ENCODE measurements at regions not wholly inside any gene's neighbourhood (a gene's known extent, or its start where the extent isn't known, plus 50 kb on each side); places are given as distances from the start of the nearest gene placed in this dataset.

DNA sequence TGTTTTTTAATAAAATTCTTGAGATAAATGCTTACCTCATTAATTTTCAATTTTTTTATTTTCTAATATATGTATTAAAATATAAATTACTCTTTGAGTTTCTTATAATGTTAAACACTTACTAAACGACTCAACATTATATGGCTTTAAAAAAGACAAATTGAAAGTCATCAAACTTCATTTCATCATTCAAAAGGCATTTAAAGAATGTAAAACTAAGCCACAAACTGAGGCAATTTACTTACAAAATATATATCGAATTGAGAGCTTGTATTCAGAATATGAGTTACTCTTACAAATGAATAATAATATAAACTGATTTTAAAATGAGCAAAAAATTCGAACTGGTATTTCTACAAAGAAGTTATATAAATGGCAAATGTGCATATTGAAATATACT lies 1262.2 kb upstream of the PIK3C3 start:
- no peaks in the 10 kb centered on the region for H3K27me3 ChIP-seq (ENCODE audit: insufficient read depth, low read length)
- TF ChIP-seq, protein P1, sequence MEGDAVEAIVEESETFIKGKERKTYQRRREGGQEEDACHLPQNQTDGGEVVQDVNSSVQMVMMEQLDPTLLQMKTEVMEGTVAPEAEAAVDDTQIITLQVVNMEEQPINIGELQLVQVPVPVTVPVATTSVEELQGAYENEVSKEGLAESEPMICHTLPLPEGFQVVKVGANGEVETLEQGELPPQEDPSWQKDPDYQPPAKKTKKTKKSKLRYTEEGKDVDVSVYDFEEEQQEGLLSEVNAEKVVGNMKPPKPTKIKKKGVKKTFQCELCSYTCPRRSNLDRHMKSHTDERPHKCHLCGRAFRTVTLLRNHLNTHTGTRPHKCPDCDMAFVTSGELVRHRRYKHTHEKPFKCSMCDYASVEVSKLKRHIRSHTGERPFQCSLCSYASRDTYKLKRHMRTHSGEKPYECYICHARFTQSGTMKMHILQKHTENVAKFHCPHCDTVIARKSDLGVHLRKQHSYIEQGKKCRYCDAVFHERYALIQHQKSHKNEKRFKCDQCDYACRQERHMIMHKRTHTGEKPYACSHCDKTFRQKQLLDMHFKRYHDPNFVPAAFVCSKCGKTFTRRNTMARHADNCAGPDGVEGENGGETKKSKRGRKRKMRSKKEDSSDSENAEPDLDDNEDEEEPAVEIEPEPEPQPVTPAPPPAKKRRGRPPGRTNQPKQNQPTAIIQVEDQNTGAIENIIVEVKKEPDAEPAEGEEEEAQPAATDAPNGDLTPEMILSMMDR (IDR thresholded peaks at IDR 0.05; ENCODE audit: low read length), result no peak
- no peak for TF ChIP-seq EZH2 (IDR thresholded peaks at IDR 0.05; ENCODE audit: borderline replicate concordance, low read length)

DNA sequence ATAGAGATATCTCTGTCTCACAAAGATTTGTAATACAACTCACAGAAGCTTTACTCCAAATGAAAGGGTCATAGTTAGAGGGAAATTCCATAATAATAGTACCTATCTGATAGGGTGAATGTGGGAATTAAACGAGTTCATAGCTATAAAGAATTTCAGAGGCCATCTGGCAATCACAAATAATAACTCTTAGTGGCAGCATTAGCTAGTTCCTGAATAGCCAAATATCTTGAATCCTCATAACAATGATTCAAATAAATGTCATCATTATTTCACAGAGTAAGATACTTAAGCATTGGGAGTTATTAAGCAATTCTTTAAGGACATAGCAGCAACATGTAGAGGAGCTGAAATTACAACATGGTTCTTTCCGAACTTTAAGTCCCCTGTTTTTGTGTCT lies 1265.0 kb upstream of the PIK3C3 start:
- Histone ChIP-seq H3K4me1 (ENCODE audit: insufficient read depth, low read length, severe bottlenecking) (no peaks in the 10 kb centered on the region), H3K9me2 (ENCODE audit: low read depth, low read length) (no peaks in the 10 kb centered on the region), H2AFZ (ENCODE audit: low read length) (no peak overlapping the region), H3K9ac (ENCODE audit: low read length) (no peak overlapping the region), H3K27me3 (ENCODE audit: insufficient read depth, low read length) (no peaks in the 10 kb centered on the region), H3K79me2 (ENCODE audit: insufficient read depth, low read length) (no peaks in the 10 kb centered on the region), H3K4me2 (ENCODE audit: low read length) (no peak overlapping the region), H3K4me3 (ENCODE audit: low read depth, low read length, poor library complexity, severe bottlenecking) (no peak overlapping the region), H3K27ac (ENCODE audit: low read depth, low read length, poor library complexity, severe bottlenecking) (no peak overlapping the region), H3F3A (ENCODE audit: insufficient read depth, low read length) (no peaks in the 10 kb centered on the region), H4K20me1 (ENCODE audit: insufficient read depth, low read length) (no peaks in the 10 kb centered on the region), H3K9me3 (ENCODE audit: low read length) (no peaks in the 10 kb centered on the region), H3K36me3 (ENCODE audit: insufficient read depth, low read length) (no peaks in the 10 kb centered on the region)
- TF ChIP-seq, protein P1 (IDR thresholded peaks at IDR 0.05; ENCODE audit: low read length), result no peak
- no peak for TF ChIP-seq EZH2 (IDR thresholded peaks at IDR 0.05; ENCODE audit: borderline replicate concordance, low read length)

More for the DNA sequence above, 1262.2 kb upstream of the PIK3C3 start:
- Histone ChIP-seq H3K9ac (ENCODE audit: low read length) (no peak overlapping the region), H3K4me3 (ENCODE audit: low read depth, low read length, poor library complexity, severe bottlenecking) (no peak overlapping the region), H3K4me2 (ENCODE audit: low read length) (no peak overlapping the region), H3F3A (ENCODE audit: insufficient read depth, low read length) (no peaks in the 10 kb centered on the region), H3K36me3 (ENCODE audit: insufficient read depth, low read length) (no peaks in the 10 kb centered on the region), H3K9me3 (ENCODE audit: low read length) (no peaks in the 10 kb centered on the region), H3K27ac (ENCODE audit: low read depth, low read length, poor library complexity, severe bottlenecking) (no peak overlapping the region), H3K79me2 (ENCODE audit: insufficient read depth, low read length) (no peaks in the 10 kb centered on the region), H3K9me2 (ENCODE audit: low read depth, low read length) (no peaks in the 10 kb centered on the region), H3K4me1 (ENCODE audit: insufficient read depth, low read length, severe bottlenecking) (no peaks in the 10 kb centered on the region), H4K20me1 (ENCODE audit: insufficient read depth, low read length) (no peaks in the 10 kb centered on the region), H2AFZ (ENCODE audit: low read length) (no peak overlapping the region)

DNA sequence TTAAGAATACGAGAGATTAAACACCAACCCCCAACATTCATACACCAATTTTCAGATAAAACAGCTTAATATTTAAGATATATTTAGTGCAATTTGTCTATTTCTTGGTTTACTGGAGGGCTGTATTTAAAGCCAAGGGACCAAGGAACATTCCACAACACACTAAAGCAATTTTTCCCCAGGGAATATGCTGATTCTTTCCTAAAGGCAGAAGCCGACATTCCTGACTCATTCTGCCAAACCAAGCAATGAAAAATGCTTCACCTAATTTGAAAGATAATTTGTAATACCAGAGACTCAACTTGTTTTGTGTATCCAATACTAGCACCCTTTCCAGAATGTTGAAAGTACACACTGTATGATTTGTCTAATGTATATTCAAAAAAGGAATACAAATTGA lies 1267.6 kb upstream of the PIK3C3 start:
- Histone ChIP-seq H2AFZ (ENCODE audit: low read length) (no peak overlapping the region), H3K9me2 (ENCODE audit: low read depth, low read length) (no peaks in the 10 kb centered on the region), H3K79me2 (ENCODE audit: insufficient read depth, low read length) (no peaks in the 10 kb centered on the region), H3K9ac (ENCODE audit: low read length) (no peak overlapping the region), H3K27ac (ENCODE audit: low read depth, low read length, poor library complexity, severe bottlenecking) (no peak overlapping the region), H3K4me2 (ENCODE audit: low read length) (no peak overlapping the region), H3K4me1 (ENCODE audit: insufficient read depth, low read length, severe bottlenecking) (no peaks in the 10 kb centered on the region), H3K9me3 (ENCODE audit: low read length) (no peaks in the 10 kb centered on the region), H3K27me3 (ENCODE audit: insufficient read depth, low read length) (no peaks in the 10 kb centered on the region), H3K4me3 (ENCODE audit: low read depth, low read length, poor library complexity, severe bottlenecking) (no peak overlapping the region), H3K36me3 (ENCODE audit: insufficient read depth, low read length) (no peaks in the 10 kb centered on the region), H3F3A (ENCODE audit: insufficient read depth, low read length) (no peaks in the 10 kb centered on the region), H4K20me1 (ENCODE audit: insufficient read depth, low read length) (no peaks in the 10 kb centered on the region)
- TF ChIP-seq EZH2 (IDR thresholded peaks at IDR 0.05; ENCODE audit: borderline replicate concordance, low read length), result no peak
- TF ChIP-seq, protein P1 (IDR thresholded peaks at IDR 0.05; ENCODE audit: low read length), result no peak
